Iris pigment epithelial cell (primary cell): ENCODE measurements at regions not wholly inside any gene's neighbourhood (a gene's known extent, or its start where the extent isn't known, plus 50 kb on each side); places are given as distances from the start of the nearest gene placed in this dataset.
A peak's percentile ranks its signal among the peaks of the same experiment; 100 is the strongest.

Experiments used
- DNase-seq: peaks from one replicate; pipeline ENCODE4 v3.0.0-alpha.2; 2011; ENCODE audit warnings: low read depth

DNA sequence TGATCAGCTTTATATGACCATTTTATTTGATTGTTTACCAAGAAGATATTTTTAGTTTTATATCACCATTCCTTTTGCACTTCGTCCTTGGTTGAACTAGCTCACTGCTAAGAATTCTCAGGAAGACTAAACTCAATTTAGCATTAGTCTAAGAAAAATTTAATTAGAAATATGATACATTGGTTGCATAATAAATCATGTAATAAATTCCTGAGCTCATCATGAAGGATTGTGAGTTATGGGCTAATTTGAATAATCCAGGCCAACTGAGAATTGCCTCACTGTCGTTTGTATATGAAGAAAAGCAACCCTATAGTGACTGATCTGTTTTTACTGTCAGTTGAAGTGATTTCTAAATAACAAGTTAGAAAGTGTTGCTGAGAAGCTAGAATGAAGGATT is 725.5 kb downstream of the DNAJB9 start:
- DNase-seq, result no peak

DNA sequence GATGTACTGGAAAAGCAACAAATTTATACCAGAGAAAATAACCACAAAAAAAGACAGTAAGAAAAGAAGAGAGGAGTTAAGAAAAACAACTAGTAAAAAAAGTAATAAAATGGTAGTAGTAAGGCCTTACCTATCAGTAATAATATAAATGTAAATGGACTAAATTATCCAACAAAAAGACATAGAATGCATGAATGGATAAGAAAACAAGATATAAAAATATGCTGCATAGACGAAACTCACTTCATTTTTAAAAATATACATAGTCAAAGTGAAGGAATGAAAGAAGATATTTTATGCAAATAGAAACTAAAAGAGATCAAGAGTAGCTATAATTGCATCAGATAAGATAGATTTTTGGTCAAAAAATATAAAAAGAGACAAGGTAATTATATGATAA is 739.1 kb downstream of the DNAJB9 start:
- DNase-seq, result no peak

DNA sequence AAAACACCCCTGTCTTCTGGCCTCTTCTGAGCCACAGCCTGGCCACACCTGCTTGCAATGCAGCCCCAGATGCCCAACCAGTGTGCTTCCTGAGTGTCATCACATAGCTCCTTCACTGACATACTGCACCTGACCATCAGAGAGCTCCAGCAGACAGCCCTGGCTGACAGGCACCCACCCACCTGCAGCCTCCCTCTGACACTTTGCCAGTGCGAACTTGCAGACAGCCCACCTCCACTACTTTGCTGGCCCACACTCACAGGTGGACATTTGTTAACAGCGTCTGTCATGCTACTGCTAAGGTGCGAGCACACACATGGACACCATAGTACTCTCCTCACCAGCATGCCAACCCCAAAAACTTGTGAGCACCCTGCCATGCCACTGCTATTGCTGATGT is 740.1 kb downstream of the DNAJB9 start:
- DNase-seq, result no peak

DNA sequence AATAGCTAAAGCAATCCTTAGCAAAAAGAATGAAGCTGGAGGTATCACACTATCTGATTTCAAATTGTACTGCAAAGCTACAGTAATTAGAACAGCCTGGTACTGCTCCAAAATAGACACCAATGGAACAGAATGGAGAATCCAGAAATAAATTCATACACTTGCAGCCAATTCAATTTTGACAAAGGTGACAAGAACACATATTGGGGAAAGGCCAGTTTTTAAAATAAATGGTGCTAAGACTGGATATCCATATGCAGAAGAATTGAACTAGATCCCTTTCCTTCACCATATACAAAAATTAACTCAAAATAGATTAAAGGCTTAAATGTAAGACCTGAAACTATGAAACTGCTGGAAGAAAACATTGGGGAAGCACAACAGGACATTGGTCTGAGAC is 748.5 kb downstream of the DNAJB9 start:
- DNase-seq, result no peak

DNA sequence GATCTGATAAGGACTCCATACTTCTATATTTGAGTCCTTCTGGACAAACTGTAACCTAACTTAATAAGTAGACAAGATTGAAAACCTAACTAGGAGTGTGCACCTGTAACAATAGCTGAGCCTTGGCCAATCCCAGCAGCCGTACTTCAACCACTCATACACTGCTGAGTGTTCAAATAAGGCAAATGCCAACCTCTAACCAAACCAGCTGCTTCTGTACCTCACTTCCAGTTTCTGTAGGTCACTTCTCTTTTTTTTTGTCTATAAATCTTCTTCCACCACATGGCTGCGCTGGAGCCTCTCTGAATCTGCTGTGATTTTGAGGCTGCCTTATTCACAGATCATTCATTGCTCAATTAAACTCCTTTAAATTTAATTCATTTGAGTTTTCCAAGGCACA is 753.2 kb downstream of the DNAJB9 start:
- DNase-seq, result no peak

DNA sequence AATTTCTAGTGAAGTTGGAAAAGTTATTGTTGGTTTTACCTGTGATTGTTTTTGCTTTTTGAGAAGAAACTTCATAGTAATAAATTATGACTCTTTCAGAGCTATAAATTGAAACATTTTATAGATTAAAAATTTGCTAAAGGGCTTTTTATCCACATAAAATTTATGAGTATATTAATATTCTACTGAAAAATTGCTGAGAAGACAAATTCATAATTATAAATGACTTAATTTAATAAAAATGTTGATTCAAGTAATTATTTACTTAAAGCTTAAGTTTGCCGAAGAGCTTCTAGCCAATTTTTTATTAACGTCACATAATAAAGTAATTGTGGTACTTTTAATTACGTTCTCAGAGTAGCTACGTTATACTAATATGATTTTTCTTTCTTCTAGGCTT is 761.7 kb downstream of the DNAJB9 start:
- no peak for DNase-seq

DNA sequence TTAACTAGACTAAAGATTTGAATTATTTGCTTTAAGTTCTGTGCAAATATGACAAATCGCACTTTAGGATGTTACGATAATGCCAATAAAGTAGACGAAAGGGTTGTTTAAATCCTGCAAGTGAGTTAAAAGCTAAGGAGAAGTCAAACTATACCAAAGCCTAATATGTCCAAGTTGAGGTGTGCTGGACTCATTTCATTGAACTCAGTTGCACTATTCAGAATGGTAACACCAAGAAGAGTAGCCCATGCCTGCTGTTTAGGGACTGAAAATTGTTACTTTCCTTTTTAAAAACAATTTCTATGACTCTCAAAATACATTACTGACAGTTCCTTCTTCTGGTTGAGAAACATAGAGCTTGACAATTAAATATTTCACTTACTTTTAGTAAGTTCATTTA is 766.3 kb downstream of the DNAJB9 start:
- DNase-seq, result no peak

DNA sequence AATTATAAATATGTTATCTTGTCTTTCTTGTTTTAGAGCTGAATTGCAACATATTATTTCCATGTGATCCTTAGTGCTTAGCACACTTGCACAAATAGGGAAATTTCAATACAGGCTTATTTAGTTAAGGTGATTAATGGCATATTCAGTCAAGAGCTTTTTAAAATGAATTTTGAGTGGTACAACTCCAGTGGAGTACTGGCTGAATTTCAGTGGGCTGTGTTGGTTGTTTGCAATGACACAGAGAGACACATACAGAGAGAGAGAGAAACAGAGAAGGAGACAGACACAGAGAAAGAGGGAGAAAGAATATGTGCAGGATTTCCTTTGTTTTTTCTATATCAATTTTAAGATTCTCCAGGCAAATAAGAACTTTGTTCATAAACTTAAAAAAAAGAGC is 766.9 kb downstream of the DNAJB9 start:
- DNase-seq, result no peak

DNA sequence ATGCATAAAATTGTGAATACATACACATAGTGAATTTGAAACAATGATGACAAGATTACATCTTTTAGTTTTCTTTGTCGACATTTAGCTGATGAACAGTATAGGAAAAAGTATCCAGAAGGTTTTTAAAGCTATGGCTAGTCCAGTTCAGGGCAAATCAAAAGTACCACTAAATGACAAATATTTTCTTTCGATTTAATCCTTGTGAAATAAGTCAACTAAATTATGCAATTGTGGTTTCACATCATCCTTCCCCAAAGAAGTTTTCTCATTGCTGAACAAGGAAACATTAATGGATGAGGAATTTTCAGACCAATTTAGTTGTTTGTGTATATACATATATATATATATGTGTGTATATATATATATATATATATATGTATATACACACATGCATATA is 774.0 kb downstream of the DNAJB9 start:
- no peak for DNase-seq

DNA sequence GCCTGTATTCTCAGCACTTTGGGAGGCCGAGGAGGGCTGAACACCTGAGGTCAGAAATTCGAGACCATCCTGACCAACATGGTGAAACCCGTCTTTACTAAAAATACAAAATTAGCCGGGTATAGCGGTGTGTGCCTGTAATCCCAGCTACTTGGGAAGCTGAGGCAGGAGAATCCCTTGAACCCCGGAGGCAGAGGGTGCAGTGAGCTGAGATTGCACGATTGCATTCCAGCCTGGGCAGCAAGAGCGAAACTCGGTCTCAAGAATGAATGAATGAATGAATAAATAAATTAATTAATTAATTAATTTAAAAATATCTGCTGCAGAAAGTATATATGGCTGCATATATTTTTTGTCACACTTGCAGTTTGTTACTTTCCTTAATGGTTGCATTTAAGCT is 781.8 kb downstream of the DNAJB9 start:
- no peak for DNase-seq

DNA sequence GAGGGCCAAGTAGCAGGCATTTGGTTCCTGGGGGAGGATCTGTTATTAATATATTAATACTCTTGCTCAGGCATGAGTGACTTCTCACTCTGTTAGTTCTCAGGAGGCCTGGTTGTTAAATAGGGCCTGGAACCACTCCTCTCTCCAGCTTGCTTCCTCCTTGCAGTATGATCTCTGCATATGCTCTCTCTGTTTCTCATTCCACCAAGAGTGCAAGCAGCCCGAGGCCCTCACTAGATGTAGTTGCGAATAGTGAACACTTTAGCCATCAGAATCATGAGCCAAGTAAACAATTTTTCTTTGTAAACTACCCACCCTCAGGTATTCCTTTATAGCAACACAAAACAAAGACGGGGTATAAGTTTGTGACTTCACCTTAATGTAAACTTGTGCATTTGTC is 784.3 kb downstream of the DNAJB9 start:
- DNase-seq, result no peak

DNA sequence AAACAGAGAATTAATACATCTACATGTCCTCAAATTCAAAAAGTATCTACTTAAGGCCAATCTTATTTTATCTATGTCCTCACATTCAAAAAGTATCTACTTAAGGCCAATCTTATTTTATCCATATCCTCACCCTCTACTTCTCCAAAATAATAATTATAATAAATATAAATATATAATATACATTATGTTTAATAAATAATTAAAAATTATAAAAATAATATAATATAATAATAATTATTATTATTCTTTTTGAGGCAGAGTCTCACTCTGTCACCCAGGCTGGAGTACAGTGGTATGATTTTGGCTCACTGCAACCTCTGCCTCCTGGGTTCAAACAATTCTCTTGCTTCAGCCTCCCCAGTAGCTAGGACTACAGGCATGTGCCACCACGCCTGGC is 784.9 kb downstream of the DNAJB9 start:
- no peak for DNase-seq

DNA sequence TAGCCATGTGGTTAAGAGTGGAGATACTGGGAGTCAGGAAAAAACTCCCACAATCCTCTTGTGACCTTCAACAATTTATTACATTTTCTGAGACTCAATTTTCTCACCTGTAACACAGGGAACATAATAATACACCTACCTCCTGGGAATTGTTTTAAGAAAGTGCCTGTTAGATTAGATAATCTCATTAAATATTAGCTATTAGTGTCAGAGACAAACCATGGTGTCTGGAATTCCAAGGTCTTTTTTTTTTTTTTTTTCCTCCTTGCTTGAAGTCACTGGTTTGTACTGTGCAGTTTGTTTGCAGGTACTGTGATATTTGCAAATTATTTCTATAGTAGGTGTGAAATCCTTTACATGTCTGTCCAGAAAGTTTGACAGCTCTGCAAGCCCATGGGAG is 806.1 kb downstream of the DNAJB9 start:
- DNase-seq, result no peak

DNA sequence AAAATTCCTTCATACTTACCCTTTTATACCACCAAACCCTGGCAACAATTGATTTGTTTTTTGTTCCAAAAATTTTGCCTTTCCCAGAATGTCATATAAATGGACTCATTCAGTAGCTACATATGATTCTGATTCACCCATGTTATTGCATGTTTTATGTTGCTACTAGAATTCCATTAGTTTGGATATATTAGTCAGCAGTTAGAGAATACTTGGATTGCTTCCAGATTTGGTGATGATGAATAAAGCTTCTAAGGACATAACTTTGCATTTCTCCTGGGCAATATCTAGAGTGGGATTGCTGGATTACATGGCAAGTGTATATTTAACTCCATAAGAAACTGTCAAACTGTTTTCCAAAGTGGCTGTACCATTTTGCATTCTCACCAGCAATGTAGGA is 806.9 kb downstream of the DNAJB9 start:
- DNase-seq, result peak; percentile 0

DNA sequence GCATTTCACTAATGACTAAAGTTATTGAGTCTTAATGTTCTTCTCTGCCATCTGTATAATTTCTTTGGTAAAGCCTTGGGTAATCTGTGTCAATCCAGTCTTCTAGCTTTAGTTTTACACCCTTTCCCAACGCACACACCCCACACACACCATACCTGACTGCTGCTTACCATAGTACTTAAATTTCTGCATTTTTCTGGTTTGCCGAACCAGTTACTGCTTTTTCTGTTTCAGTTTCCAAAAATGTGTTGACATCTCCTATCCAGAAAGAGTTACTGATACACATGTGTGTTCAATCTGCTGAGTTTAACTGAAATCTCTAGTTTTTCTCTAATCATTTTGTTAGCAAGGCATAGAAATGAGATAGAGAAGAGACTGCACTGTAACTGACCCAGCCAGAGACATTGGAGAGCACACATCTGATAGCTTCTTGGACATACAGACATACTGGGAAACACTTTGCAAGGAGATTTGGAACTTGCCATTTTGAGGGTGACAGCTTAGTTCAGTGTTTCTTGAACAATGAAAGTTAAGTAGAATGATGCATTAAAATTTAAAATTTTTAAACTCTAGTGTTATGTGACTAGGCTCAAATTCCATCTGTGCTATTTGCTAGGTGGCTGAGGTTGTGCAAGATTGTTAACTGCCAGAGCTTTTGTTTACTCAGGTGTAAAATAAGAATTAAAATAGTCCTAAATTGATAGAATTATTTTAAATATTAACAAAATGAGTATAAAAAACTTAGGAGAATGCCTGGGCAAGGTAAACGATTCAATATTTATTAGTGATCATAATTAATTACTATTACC is 807.6 kb downstream of the DNAJB9 start:
- no peak for DNase-seq

DNA sequence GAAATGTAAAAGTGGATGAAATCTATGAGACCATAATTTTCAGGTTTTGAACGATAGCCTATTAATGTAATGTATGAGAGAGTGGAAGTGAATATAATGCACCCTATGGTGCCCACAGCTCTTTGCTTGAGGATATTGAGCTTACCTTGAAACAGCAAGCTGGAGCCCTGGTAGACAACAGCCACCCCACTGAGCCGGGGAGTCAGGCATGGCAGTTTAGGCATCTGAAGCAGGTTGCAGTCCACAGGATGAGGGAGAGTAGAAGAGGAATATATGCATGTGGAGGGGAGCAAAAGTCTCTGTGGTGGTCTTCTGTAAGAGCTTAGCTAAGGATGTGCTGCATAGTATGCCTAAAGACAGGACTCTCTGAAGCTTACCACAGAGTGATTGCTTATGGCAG is 817.3 kb downstream of the DNAJB9 start:
- no peak for DNase-seq

DNA sequence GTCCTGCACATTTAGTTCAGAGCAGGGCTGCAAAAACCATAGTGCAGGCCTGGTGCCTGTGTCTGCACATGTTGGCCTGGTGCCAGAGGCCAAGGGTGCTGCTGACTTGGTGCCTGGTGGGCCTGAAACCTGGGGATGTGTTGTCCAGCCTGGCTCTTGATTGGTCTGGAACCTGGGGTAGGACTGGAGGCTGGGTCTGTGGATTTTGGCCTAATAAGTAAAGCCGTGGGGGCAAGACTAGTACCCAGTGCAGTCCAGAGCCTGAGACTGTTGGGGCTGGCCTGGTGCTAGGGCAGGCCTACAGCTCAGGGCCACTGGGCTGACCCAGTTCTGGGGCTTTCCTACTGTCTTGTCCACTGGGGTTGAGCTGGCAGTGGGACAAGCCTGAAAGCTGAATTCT is 817.9 kb downstream of the DNAJB9 start:
- DNase-seq, result no peak

DNA sequence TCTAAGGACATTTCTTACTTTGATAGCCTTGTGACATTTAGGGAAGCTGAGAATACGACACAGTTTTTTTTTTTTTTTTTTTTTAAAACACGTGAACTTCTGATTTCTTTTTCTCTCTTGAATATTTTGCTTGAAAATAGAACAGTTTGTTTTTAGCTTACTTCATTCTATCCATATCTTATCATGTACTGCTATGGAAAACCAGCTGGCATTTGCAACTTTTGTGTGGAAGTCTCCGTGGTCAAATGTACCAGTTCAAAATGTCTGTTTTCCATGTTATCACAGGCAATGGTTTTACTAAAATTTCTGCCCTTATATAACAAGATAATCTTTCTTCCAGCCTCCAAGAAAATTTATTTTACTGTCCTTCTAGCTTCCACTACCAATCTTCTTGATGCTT is 821.6 kb downstream of the DNAJB9 start:
- DNase-seq, result no peak

DNA sequence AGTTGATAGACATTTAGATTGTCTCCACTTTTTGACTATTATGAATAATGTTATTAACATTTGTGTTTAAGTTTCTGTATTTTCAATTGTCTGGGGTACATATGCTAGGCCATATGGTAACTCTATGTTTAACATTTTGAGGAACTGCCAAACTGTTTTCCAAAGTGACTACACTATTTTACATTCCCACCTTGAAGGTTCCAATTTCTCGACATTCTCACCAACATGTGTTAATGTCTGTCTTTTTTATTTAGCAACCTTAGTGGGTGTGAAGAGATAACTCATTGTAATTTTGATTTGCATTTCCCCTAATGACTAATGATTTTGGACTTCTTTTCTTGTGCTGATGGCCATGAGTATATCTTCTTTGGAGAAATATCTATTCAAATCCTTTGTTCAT is 832.4 kb downstream of the DNAJB9 start:
- DNase-seq, result no peak

DNA sequence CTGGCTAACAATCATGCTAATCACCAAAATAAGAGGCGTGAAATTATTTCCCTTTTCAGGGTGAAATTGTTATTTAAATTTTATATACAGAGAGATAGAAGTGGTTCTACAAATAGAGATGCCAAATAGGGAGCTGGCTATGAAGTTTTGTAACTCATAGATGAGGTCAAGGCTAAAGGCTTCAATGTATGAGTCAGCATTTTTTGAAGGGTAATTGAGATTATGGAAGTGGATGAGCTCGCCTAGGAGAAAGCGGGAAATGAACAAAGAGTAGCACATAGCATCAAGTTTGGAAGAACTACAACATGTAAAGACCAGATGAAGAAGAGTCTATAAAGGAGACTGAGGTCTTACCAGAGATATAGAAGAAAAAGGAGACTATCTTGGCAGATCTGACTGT is 838.1 kb downstream of the DNAJB9 start:
- no peak for DNase-seq

DNA sequence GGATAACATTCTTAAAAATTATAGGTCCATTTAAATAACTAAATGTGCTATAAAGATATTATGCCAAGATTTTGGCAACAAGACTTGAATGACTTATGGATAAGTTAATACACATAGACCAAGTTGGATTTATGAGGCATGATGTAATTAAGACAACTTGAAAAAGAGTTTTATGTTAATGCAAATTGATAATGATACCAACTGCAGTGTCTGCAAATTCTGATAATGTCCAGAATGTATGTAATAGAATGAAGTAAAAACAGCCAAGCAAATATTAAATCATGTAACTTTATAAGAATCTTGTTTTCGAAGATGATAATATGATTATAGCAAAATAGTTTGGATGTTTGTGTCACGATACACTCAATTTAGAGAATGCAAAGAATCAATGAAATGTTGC is 868.3 kb downstream of the DNAJB9 start:
- no peak for DNase-seq

DNA sequence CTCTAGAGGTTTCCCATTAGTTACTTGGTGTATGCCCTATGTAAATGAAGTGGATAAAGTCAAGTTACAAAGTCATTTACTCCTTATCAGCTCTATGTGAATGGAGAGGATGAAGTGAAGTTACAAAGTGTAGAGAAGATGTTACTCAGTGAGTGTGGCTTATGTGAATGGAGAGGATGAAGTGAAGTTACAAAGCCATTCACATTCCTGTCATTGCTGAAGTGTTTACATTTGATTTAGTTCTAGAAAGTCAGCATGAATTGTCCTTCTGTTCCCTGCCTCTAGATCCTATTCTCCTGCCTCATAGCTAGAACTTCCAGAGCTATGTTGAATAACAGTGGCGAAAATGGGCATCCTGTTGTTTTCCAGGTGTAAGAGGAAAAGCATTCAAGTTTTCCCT is 880.1 kb downstream of the DNAJB9 start:
- no peak for DNase-seq

DNA sequence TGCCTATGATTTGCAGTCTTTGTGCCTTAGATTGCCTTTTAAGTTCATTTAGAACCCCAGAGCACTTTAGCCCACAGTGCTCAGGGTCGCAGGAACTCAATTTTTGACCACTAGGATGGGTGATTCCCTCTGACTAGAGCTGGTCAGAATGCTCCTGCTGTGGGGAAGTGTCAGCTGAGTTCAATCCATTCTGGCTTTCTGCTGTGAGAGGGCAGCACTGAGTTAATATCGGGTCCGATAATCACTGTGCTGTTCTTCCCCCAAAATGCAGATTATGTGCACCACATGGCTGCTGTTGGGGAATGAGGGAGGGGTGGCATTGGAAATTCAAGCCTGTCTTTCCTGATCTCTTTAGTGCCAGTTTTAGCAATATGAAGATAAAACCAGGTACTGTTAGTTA is 886.4 kb downstream of the DNAJB9 start:
- DNase-seq, result no peak

DNA sequence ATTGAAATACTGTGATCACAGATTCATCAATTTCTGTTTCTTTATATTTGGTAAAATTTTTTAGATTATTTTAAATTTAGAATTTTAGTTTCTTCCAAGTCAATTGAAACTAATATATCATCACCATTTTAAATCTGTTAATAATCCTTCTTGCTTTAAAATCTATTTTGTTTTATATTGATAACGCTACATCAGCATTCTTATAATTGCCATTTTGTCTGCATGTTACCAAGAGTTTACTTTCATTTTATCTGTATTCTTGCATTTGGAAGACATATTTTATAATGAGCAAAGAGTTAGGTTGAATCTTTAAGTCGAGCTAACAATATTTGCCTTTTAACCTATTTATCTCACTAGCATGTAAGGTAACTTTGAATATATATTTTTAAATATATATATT is 890.6 kb downstream of the DNAJB9 start:
- DNase-seq, result no peak

DNA sequence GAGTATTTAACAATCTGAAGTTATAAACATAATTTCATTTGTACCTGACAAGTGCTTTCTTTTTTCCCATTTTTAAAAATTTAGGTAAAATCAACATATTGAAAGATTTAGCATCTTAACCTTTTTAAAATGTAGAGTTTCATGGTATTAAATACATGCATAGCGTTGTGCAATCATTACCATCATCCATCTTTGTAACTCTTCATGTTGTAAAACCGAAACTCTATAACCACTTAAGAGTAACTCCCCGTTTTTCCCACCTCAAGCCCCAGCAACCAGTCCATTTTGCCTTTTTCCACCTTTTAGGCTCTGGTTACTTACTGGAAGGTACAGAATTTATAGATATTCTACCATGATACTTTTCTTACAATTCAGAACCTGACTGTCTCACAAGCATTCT is 892.5 kb downstream of the DNAJB9 start:
- DNase-seq, result no peak
